H1 (cell line): ENCODE measurements at regions not wholly inside any gene's neighbourhood (a gene's known extent, or its start where the extent isn't known, plus 50 kb on each side); places are given as distances from the start of the nearest gene placed in this dataset.

Experiments
- CTCF ChIA-PET: fragments of 300-600 bp; sonication (Branson Sonifier 250); formaldehyde crosslinking; loops from one replicate; lab custom pipeline; 2021; ENCODE audit not compliant: partially characterized antibody; lab: Charles Lee
- POLR2A ChIA-PET: fragments of 300-600 bp; sonication (Branson Sonifier 250); formaldehyde crosslinking; loops from one replicate; lab custom pipeline; 2021; ENCODE audit warnings: inconsistent platforms; ENCODE audit not compliant: partially characterized antibody; lab: Charles Lee
- DNase-seq, 2 experiments: peaks; one replicate each; pipeline versions ENCODE4 v3.0.0 to v3.0.0-alpha.2; 2010 to 2022; ENCODE audit warnings: low spot score in 2 of 2, low read depth in 1 of 2, mixed read lengths in 1 of 2
- FAIRE-seq: peaks from 2 replicates; lab custom pipeline; 2011; peaks lifted over from hg19 to GRCh38; lab: Jason Lieb, UNC
- H2AFZ ChIP-seq: 2 replicates; pipeline ENCODE4 v1.8.1; 2012; ENCODE audit warnings: low read length, inconsistent platforms
- H2AK5ac ChIP-seq: 2 replicates; pipeline ENCODE4 v1.6.1; 2013; ENCODE audit warnings: low read depth, low read length
- H2BK120ac ChIP-seq: replicated peaks from 2 replicates; pipeline ENCODE3; 2013; ENCODE audit warnings: low read depth, low read length, inconsistent platforms
- H2BK12ac ChIP-seq: 2 replicates; pipeline ENCODE4 v1.6.1; 2013; ENCODE audit warnings: low read depth, low read length
- H2BK15ac ChIP-seq: 2 replicates; pipeline ENCODE4 v1.6.1; 2013; ENCODE audit warnings: low read length
- H2BK20ac ChIP-seq: 2 replicates; pipeline ENCODE4 v1.6.1; 2013; ENCODE audit warnings: low read length
- H2BK5ac ChIP-seq: 2 replicates; pipeline ENCODE4 v1.6.1; 2013; ENCODE audit warnings: low read depth, low read length
- H3K14ac ChIP-seq: 2 replicates; pipeline ENCODE4 v1.6.1; 2013; ENCODE audit warnings: inconsistent platforms; ENCODE audit not compliant: insufficient read length
- H3K18ac ChIP-seq: 2 replicates; pipeline ENCODE4 v1.6.1; 2013; ENCODE audit warnings: low read length; ENCODE audit errors: extremely low read depth
- H3K23ac ChIP-seq: 2 replicates; pipeline ENCODE4 v1.6.1; 2013; ENCODE audit warnings: inconsistent platforms; ENCODE audit not compliant: insufficient read length
- H3K23me2 ChIP-seq: 2 replicates; pipeline ENCODE4 v1.6.1; 2013; ENCODE audit warnings: low read depth, low read length
- H3K27ac ChIP-seq: 2 replicates; pipeline ENCODE4 v1.6.1; 2011; ENCODE audit warnings: low read depth, low read length, inconsistent platforms
- H3K27me3 ChIP-seq, 4 experiments: replicated peaks in 1 of 4; 1 replicate in 1 of 4; 2 replicates in 3 of 4; pipeline versions ENCODE4 v1.6.1 to v1.8.1; 2011 to 2013; ENCODE audit warnings: low read length in 3 of 4, mild to moderate bottlenecking in 3 of 4, inconsistent platforms in 2 of 4, mixed read lengths in 2 of 4, moderate library complexity in 1 of 4; ENCODE audit not compliant: control insufficient read depth in 3 of 4, insufficient read depth in 3 of 4; ENCODE audit errors: extremely low read depth in 1 of 4
- H3K36me3 ChIP-seq, 4 experiments: 2 replicates each; pipeline versions ENCODE4 v1.6.1 to v1.8.1; 2011 to 2013; ENCODE audit warnings: mild to moderate bottlenecking in 4 of 4, low read length in 3 of 4, moderate library complexity in 2 of 4, control low read depth in 1 of 4, inconsistent platforms in 1 of 4; ENCODE audit not compliant: insufficient read depth in 4 of 4, control insufficient read depth in 2 of 4
- H3K4ac ChIP-seq: replicated peaks from 2 replicates; pipeline ENCODE3; 2013; ENCODE audit warnings: low read length, low read depth, mixed read lengths, inconsistent platforms; ENCODE audit not compliant: insufficient read length
- H3K4me1 ChIP-seq, 4 experiments: replicated peaks in 1 of 4; 1 replicate in 1 of 4; 2 replicates in 3 of 4; pipeline versions ENCODE4 v1.6.1 to v1.8.1; 2011 to 2013; ENCODE audit warnings: low read length in 3 of 4, inconsistent platforms in 2 of 4, mixed read lengths in 1 of 4; ENCODE audit not compliant: insufficient read depth in 4 of 4, control insufficient read depth in 3 of 4
- H3K4me2 ChIP-seq, 2 experiments: 2 replicates each; pipeline versions ENCODE4 v1.6.1 to v1.8.1; 2011 to 2013; ENCODE audit warnings: low read depth in 2 of 2, low read length in 2 of 2, control low read depth in 1 of 2, inconsistent platforms in 1 of 2, mild to moderate bottlenecking in 1 of 2; ENCODE audit not compliant: insufficient read depth in 1 of 2
- H3K4me3 ChIP-seq, 4 experiments: fragments of 200-600, 300-600 bp in 1 of 4; sonication (generic), shearing (Covaris generic), sonication (Bioruptor Twin) in 1 of 4; 2 replicates each; pipeline versions ENCODE4 v1.5.1 to v1.8.1; 2011 to 2016; ENCODE audit warnings: low read length in 4 of 4, low read depth in 3 of 4, control low read depth in 2 of 4, inconsistent platforms in 2 of 4, mild to moderate bottlenecking in 2 of 4, mixed read lengths in 1 of 4, moderate library complexity in 1 of 4; ENCODE audit not compliant: insufficient read depth in 2 of 4; ENCODE audit errors: extremely low read depth in 1 of 4
- H3K56ac ChIP-seq: replicated peaks from 2 replicates; pipeline ENCODE3; 2013; ENCODE audit warnings: low read depth, mild to moderate bottlenecking, mixed read lengths, low read length, inconsistent platforms; ENCODE audit not compliant: insufficient read length
- H3K79me1 ChIP-seq: 2 replicates; pipeline ENCODE4 v1.6.1; 2013; ENCODE audit warnings: low read depth, low read length, control low read depth
- H3K79me2 ChIP-seq, 2 experiments: 2 replicates each; pipeline versions ENCODE4 v1.6.1 to v1.8.1; 2012 to 2013; ENCODE audit warnings: low read length in 2 of 2, mild to moderate bottlenecking in 2 of 2, inconsistent platforms in 1 of 2; ENCODE audit not compliant: insufficient read depth in 2 of 2, control insufficient read depth in 1 of 2
- H3K9ac ChIP-seq, 4 experiments: replicated peaks in 1 of 4; 1 replicate in 1 of 4; 2 replicates in 3 of 4; pipeline versions ENCODE4 v1.6.1 to v1.8.1; 2011 to 2013; ENCODE audit warnings: low read depth in 3 of 4, low read length in 3 of 4, control low read depth in 2 of 4, mild to moderate bottlenecking in 2 of 4, moderate library complexity in 2 of 4, inconsistent platforms in 1 of 4; ENCODE audit errors: extremely low read depth in 1 of 4
- H3K9me3 ChIP-seq, 2 experiments: 2 replicates each; pipeline versions ENCODE4 v1.6.1 to v1.8.1; 2012 to 2013; ENCODE audit warnings: mild to moderate bottlenecking in 2 of 2, moderate library complexity in 2 of 2, control low read depth in 1 of 2, inconsistent platforms in 1 of 2, low read depth in 1 of 2, low read length in 1 of 2, mixed read lengths in 1 of 2; ENCODE audit not compliant: insufficient read depth in 2 of 2
- H4K20me1 ChIP-seq, 2 experiments: replicated peaks in 1 of 2; 2 replicates each; pipeline versions ENCODE3 to v1.8.1; 2011 to 2013; ENCODE audit warnings: inconsistent platforms in 2 of 2, low read length in 2 of 2, mild to moderate bottlenecking in 1 of 2; ENCODE audit not compliant: insufficient read depth in 2 of 2, control insufficient read depth in 1 of 2
- H4K5ac ChIP-seq: 2 replicates; pipeline ENCODE4 v1.6.1; 2013; ENCODE audit warnings: low read length, low read depth, mixed read lengths, inconsistent platforms; ENCODE audit not compliant: insufficient read length
- H4K8ac ChIP-seq: 2 replicates; pipeline ENCODE4 v1.8.0; 2013; ENCODE audit warnings: mild to moderate bottlenecking, moderate library complexity, low read length, inconsistent platforms; ENCODE audit not compliant: insufficient read depth; ENCODE audit errors: extremely low read depth
- H4K91ac ChIP-seq: replicated peaks from 2 replicates; pipeline ENCODE3; 2013; ENCODE audit warnings: low read length, mixed read lengths, inconsistent platforms; ENCODE audit not compliant: insufficient read length
- BACH1 ChIP-seq: IDR thresholded peaks from 2 replicates; pipeline ENCODE4 v1.6.1; 2012; ENCODE audit warnings: low read length, improper control_type of control experiment
- BRCA1 ChIP-seq: IDR thresholded peaks from 2 replicates; pipeline ENCODE4 v1.6.1; 2012; ENCODE audit warnings: low read depth, low read length, improper control_type of control experiment
- GTF2F1 ChIP-seq: IDR thresholded peaks from 2 replicates; pipeline ENCODE4 v1.6.1; 2012; ENCODE audit warnings: low read depth, low read length, improper control_type of control experiment, borderline replicate concordance
- POU5F1 ChIP-seq: IDR thresholded peaks from 2 replicates; pipeline ENCODE4 v1.6.1; 2011; ENCODE audit warnings: low read depth, mild to moderate bottlenecking, low read length, moderate library complexity
- RBBP5 ChIP-seq: IDR thresholded peaks from 2 replicates; pipeline ENCODE4 v1.7.1; 2012; ENCODE audit warnings: low read depth, mild to moderate bottlenecking, inconsistent platforms, low read length, moderate library complexity, borderline replicate concordance
- RXRA ChIP-seq: IDR thresholded peaks from 2 replicates; pipeline ENCODE4 v1.6.1; 2011; ENCODE audit warnings: low read depth, mild to moderate bottlenecking, low read length, moderate library complexity; ENCODE audit not compliant: insufficient read depth
- TAF1 ChIP-seq: IDR thresholded peaks from 2 replicates; pipeline ENCODE4 v1.6.1; 2011; ENCODE audit warnings: mild to moderate bottlenecking, low read depth, low read length
- WGBS, 2 experiments: shearing (Covaris generic) in 1 of 2; methylation state at CpG; one replicate each; pipeline versions ENCODE4 v1.1.6 to v1.1.7; 2013 to 2015; ENCODE audit warnings: low lambda C conversion rate in 2 of 2, mixed read lengths in 2 of 2, inconsistent platforms in 1 of 2, low coverage in 1 of 2, missing lambda C conversion rate in 1 of 2; ENCODE audit not compliant: insufficient replicate concordance in 2 of 2, insufficient coverage in 1 of 2, insufficient read length in 1 of 2; ENCODE audit errors: extremely low coverage in 1 of 2, missing lambda C conversion rate in 1 of 2; 5-methylcytosine and 5-hydroxymethylcytosine counted together

DNA sequence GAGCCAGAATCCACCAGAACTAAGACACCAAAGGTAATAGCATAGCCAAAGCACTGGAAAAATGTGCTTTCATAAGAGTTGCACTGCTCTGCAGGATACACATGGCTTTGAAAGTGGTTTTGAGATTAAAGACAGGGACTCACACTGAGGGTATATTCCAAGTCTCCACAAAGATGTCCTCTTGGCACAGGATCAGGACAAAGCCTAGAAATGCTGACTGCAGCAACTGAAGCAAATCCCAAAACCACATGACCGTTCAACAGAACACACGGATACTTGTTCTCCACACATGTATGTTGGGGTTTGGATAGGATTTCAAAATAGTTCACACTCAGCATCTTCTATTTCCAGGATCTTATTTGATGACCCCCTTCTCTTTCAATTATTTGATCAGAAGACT is 364.3 kb upstream of the HSF2 start:
- Histone ChIP-seq H2AK5ac (no peak overlapping the region), H3K4me1 (peaks cover 0 to 3% (median under 1%) of the 10 kb centered on the region in 4 experiments; a peak in 1 of 7 replicates), H2BK5ac (no peak overlapping the region), H2BK15ac (0 out of 2 replicates have a peak overlapping the region, but pooled peaks have one; percentile 12), H3K36me3 (no peaks in the 10 kb centered on the region), H4K5ac (no peak overlapping the region), H2BK12ac (no peak overlapping the region), H3K14ac (no peak overlapping the region), H3K27me3 (no peaks in the 10 kb centered on the region), H3K56ac (no peak overlapping the region), H3K4me2 (no peak overlapping the region), H3K23me2 (no peaks in the 10 kb centered on the region), H3K23ac (no peak overlapping the region), H2BK20ac (peak overlapping the region; percentile 41; the same call in 1 of the 2 replicates), H4K91ac (no peak overlapping the region), H2AFZ (0 out of 2 replicates have a peak overlapping the region, but pooled peaks have one; percentile 37), H2BK120ac (no peak overlapping the region), H3K9ac (no peak overlapping the region), H3K79me1 (no peaks in the 10 kb centered on the region), H3K4ac (no peak overlapping the region), H3K4me3 (no peak overlapping the region), H3K27ac (no peak overlapping the region), H3K9me3 (0 out of 4 replicates have a peak, but pooled peaks cover 0 to 3% of the 10 kb centered on the region in 2 experiments), H3K79me2 (no peaks in the 10 kb centered on the region), H3K18ac (no peak overlapping the region), H4K20me1 (no peaks in the 10 kb centered on the region), H4K8ac (no peak overlapping the region)
- no peak for DNase-seq
- FAIRE-seq, result no peak
- POLR2A ChIA-PET, result no interaction called here
- TF ChIP-seq RBBP5 (no peak), TAF1 (no peak), POU5F1 (no peak), BRCA1 (no peak), RXRA (no peak), BACH1 (no peak), GTF2F1 (no peak)
- 85% methylated on average over 2 of the region's 2 CpGs; no CpG with 5 or more reads in 1 of the 2 experiments for WGBS, 2 experiments
- CTCF ChIA-PET, result no interaction called here
